KOPT-K1 (cell line): ENCODE measurements at regions not wholly inside any gene's neighbourhood (a gene's known extent, or its start where the extent isn't known, plus 50 kb on each side); places are given as distances from the start of the nearest gene placed in this dataset.
"Not testable (repeated sequence)": the region's sequence is repeated elsewhere in the genome, so short reads cannot be mapped to it uniquely, and the experiment has no call there.

Source experiments
- H3K27ac ChIP-seq: fragments of 200-600 bp; sonication (generic); 2 replicates; pipeline ENCODE4 v1.5.1; 2016; ENCODE audit warnings: antibody characterized with exemption, mild to moderate bottlenecking, low read depth, low read length; ENCODE audit not compliant: poor library complexity, severe bottlenecking
- H3K36me3 ChIP-seq: fragments of 200-600 bp; sonication (generic); 2 replicates; pipeline ENCODE4 v1.5.1; 2017; ENCODE audit warnings: antibody characterized with exemption, mild to moderate bottlenecking, low read length, moderate library complexity; ENCODE audit not compliant: insufficient read depth
- H3K9me3 ChIP-seq: fragments of 200-600 bp; sonication (generic); 2 replicates; pipeline ENCODE4 v1.5.1; 2017; ENCODE audit warnings: antibody characterized with exemption, low read length, mild to moderate bottlenecking; ENCODE audit not compliant: insufficient read depth, poor library complexity, severe bottlenecking

GRCh38 chr4:81601358-81601694, 129.6 kb upstream of the RASGEF1B start:
- Histone ChIP-seq H3K27ac (no peak overlapping the region), H3K9me3 (peaks cover 6% of the 10 kb centered on the region), H3K36me3 (no peaks in the 10 kb centered on the region)

- no peaks in the 10 kb centered on the region for H3K36me3 ChIP-seq
- H3K27ac ChIP-seq: no peak overlapping the region
- peaks cover 6% of the 10 kb centered on the region for H3K9me3 ChIP-seq
Measured at GRCh38 chr4:81600520-81601357, 129.0 kb upstream of the RASGEF1B start.

GRCh38 chr4:81599742-81600380, 128.2 kb upstream of the RASGEF1B start:
- Histone ChIP-seq H3K36me3 (no peaks in the 10 kb centered on the region), H3K27ac (no peak overlapping the region), H3K9me3 (peaks cover 6% of the 10 kb centered on the region)

GRCh38 chr4:81595798-81596610, 124.3 kb upstream of the RASGEF1B start:
- peaks cover 6% of the 10 kb centered on the region for H3K9me3 ChIP-seq
- H3K27ac ChIP-seq: no peak overlapping the region
- no peaks in the 10 kb centered on the region for H3K36me3 ChIP-seq

- Histone ChIP-seq H3K36me3 (no peaks in the 10 kb centered on the region), H3K9me3 (peaks cover 6% of the 10 kb centered on the region), H3K27ac (no peak overlapping the region)
Measured at GRCh38 chr4:81595287-81595686, 123.6 kb upstream of the RASGEF1B start.

GRCh38 chr4:81594490-81595159, 122.9 kb upstream of the RASGEF1B start:
- Histone ChIP-seq H3K36me3 (no peaks in the 10 kb centered on the region), H3K9me3 (peaks cover 6% of the 10 kb centered on the region), H3K27ac (no peak overlapping the region)

- no peak overlapping the region for H3K27ac ChIP-seq
- no peaks in the 10 kb centered on the region for H3K36me3 ChIP-seq
- H3K9me3 ChIP-seq: no peaks in the 10 kb centered on the region
Measured at GRCh38 chr4:81592701-81593100, 121.0 kb upstream of the RASGEF1B start.

GRCh38 chr4:81590596-81590995, 118.9 kb upstream of the RASGEF1B start:
- Histone ChIP-seq H3K9me3 (no peaks in the 10 kb centered on the region), H3K27ac (no peak overlapping the region)

GRCh38 chr4:81589262-81589661, 117.6 kb upstream of the RASGEF1B start:
- no peaks in the 10 kb centered on the region for H3K9me3 ChIP-seq
- H3K27ac ChIP-seq: no peak overlapping the region
- no peaks in the 10 kb centered on the region for H3K36me3 ChIP-seq

More at GRCh38 chr4:81590596-81590995, 118.9 kb upstream of the RASGEF1B start:
- no peaks in the 10 kb centered on the region for H3K36me3 ChIP-seq

- H3K9me3 ChIP-seq: no peaks in the 10 kb centered on the region
- H3K27ac ChIP-seq: no peak overlapping the region
Measured at GRCh38 chr4:81586706-81587105, 115.0 kb upstream of the RASGEF1B start.

GRCh38 chr4:81580994-81581374, 109.3 kb upstream of the RASGEF1B start:
- not testable (repeated sequence) for H3K36me3 ChIP-seq, H3K27ac ChIP-seq, H3K9me3 ChIP-seq

More at GRCh38 chr4:81586706-81587105, 115.0 kb upstream of the RASGEF1B start:
- no peaks in the 10 kb centered on the region for H3K36me3 ChIP-seq

GRCh38 chr4:81580346-81580993, 108.8 kb upstream of the RASGEF1B start:
- Histone ChIP-seq H3K36me3 (no peaks in the 10 kb centered on the region), H3K27ac (no peak overlapping the region), H3K9me3 (no peaks in the 10 kb centered on the region)

GRCh38 chr4:81577392-81577791, 105.7 kb upstream of the RASGEF1B start:
- no peaks in the 10 kb centered on the region for H3K36me3 ChIP-seq
- H3K9me3 ChIP-seq: no peaks in the 10 kb centered on the region
- no peak overlapping the region for H3K27ac ChIP-seq

GRCh38 chr4:81574991-81575390, 103.3 kb upstream of the RASGEF1B start:
- H3K36me3 ChIP-seq: no peaks in the 10 kb centered on the region

More at GRCh38 chr4:81574991-81575390, 103.3 kb upstream of the RASGEF1B start:
- Histone ChIP-seq H3K9me3 (no peaks in the 10 kb centered on the region), H3K27ac (no peak overlapping the region)
